GM12892 (cell line): ENCODE measurements at regions not wholly inside any gene's neighbourhood (a gene's known extent, or its start where the extent isn't known, plus 50 kb on each side); places are given as distances from the start of the nearest gene placed in this dataset.

ENCODE experiments used
- POLR2A ChIP-seq: IDR thresholded peaks from 2 replicates; pipeline ENCODE4 v1.6.1; 2011; ENCODE audit warnings: low read depth, low read length, control low read depth
- POLR2AphosphoS5 ChIP-seq: IDR thresholded peaks from 2 replicates; pipeline ENCODE4 v1.6.1; 2011; ENCODE audit warnings: low read depth, low read length, control low read depth
- TAF1 ChIP-seq: IDR thresholded peaks from 2 replicates; pipeline ENCODE4 v1.6.1; 2011; ENCODE audit warnings: low read depth, mild to moderate bottlenecking, control low read depth, low read length, borderline replicate concordance

- TF ChIP-seq POLR2A (no peak), TAF1 (no peak), POLR2AphosphoS5 (no peak)
These were observed 496.2 kb downstream of the INSC start for GRCh38 chr11:15610881-15611280.
